ENCODE measurements at regions not wholly inside any gene's neighbourhood (a gene's known extent, or its start where the extent isn't known, plus 50 kb on each side); places are given as distances from the start of the nearest gene placed in this dataset.
"Not testable (repeated sequence)": the region's sequence is repeated elsewhere in the genome, so short reads cannot be mapped to it uniquely, and the experiment has no call there.

- ATAC-seq (ENCODE audit: low read depth in 2 of 2) = no peak
- Mint-ChIP-seq H3K27ac (no peak overlapping the region), H3K36me3 (peaks cover 9 to 19% of the 10 kb centered on the region in 2 donors), H3K4me3 (no peak overlapping the region), H3K9me3 (peaks cover 13 to 31% (median 22%) of the 10 kb centered on the region in 7 donors), H3K4me1 (peaks cover 4 to 9% (median 6%) of the 10 kb centered on the region in 3 donors), H3K27me3 (peaks cover 35 to 36% (median 36%) of the 10 kb centered on the region in 3 donors)
- DNase-seq = no peak
These were observed 82.9 kb upstream of the RAB12 start for GRCh38 chr18:8526332-8526731.

- Mint-ChIP-seq H3K36me3 (peaks cover 12 to 32% of the 10 kb centered on the region in 2 donors), H3K4me3 (no peak overlapping the region), H3K4me1 (peaks cover 4 to 9% (median 6%) of the 10 kb centered on the region in 3 donors), H3K27ac (no peak overlapping the region), H3K27me3 (peaks cover 30 to 35% (median 34%) of the 10 kb centered on the region in 3 donors), H3K9me3 (peaks cover 21 to 50% (median 44%) of the 10 kb centered on the region in 7 donors)
- DNase-seq (no peak), ATAC-seq (ENCODE audit: low read depth in 2 of 2) (no peak)
These were observed 79.6 kb upstream of the RAB12 start for GRCh38 chr18:8529609-8530008.

- ATAC-seq (ENCODE audit: low read depth in 2 of 2); H3K4me1 Mint-ChIP-seq; DNase-seq: not testable (repeated sequence)
- peaks cover 18 to 23% (median 20%) of the 10 kb centered on the region in 3 donors for H3K27me3 Mint-ChIP-seq
- peaks cover 12 to 32% of the 10 kb centered on the region in 2 donors for H3K36me3 Mint-ChIP-seq
- H3K4me3 Mint-ChIP-seq = peak overlapping the region in 1 of 8 donors; percentile 41
- H3K27ac Mint-ChIP-seq = peak overlapping the region in 1 of 6 donors; percentile 28
- H3K9me3 Mint-ChIP-seq = peaks cover 21 to 54% (median 45%) of the 10 kb centered on the region in 7 donors
These were observed 78.2 kb upstream of the RAB12 start for GRCh38 chr18:8531084-8531483.

GRCh38 chr18:8536231-8536630 lies 73.0 kb upstream of the RAB12 start:
- H3K4me1 Mint-ChIP-seq = no peaks in the 10 kb centered on the region
- DNase-seq (no peak), ATAC-seq (ENCODE audit: low read depth in 2 of 2) (no peak)
- H3K27ac Mint-ChIP-seq = no peak overlapping the region
- no peak overlapping the region for H3K4me3 Mint-ChIP-seq
- H3K36me3 Mint-ChIP-seq = peaks cover 6 to 15% of the 10 kb centered on the region in 2 donors
- H3K9me3 Mint-ChIP-seq = peaks cover 9 to 31% (median 24%) of the 10 kb centered on the region in 7 donors
- peaks cover 6 to 14% (median 11%) of the 10 kb centered on the region in 3 donors for H3K27me3 Mint-ChIP-seq

- no peak for DNase-seq
These were observed 72.3 kb upstream of the RAB12 start for GRCh38 chr18:8536922-8537321.

GRCh38 chr18:8537400-8537799 lies 71.8 kb upstream of the RAB12 start:
- H3K27me3 Mint-ChIP-seq = peaks cover 3 to 7% (median 3%) of the 10 kb centered on the region in 3 donors
- no peak for ATAC-seq (ENCODE audit: low read depth in 2 of 2)
- no peak overlapping the region for H3K4me3 Mint-ChIP-seq
- H3K9me3 Mint-ChIP-seq = peaks cover 0 to 19% (median 13%) of the 10 kb centered on the region in 7 donors
- H3K4me1 Mint-ChIP-seq = no peaks in the 10 kb centered on the region
- peaks cover 0 to 3% of the 10 kb centered on the region in 2 donors for H3K36me3 Mint-ChIP-seq
- H3K27ac Mint-ChIP-seq = peak overlapping the region in 1 of 6 donors; percentile 74
- no peak for DNase-seq

More at GRCh38 chr18:8536922-8537321, 72.3 kb upstream of the RAB12 start:
- H3K27me3 Mint-ChIP-seq = peaks cover 3 to 7% (median 6%) of the 10 kb centered on the region in 3 donors
- no peak for ATAC-seq (ENCODE audit: low read depth in 2 of 2)
- H3K9me3 Mint-ChIP-seq = peaks cover 2 to 24% (median 18%) of the 10 kb centered on the region in 7 donors
- no peak overlapping the region for H3K4me3 Mint-ChIP-seq
- H3K27ac Mint-ChIP-seq = no peak overlapping the region
- H3K4me1 Mint-ChIP-seq = no peaks in the 10 kb centered on the region
- peaks cover 2 to 8% of the 10 kb centered on the region in 2 donors for H3K36me3 Mint-ChIP-seq

- no peaks in the 10 kb centered on the region for H3K36me3 Mint-ChIP-seq
- H3K27me3 Mint-ChIP-seq = peaks cover 4 to 13% (median 10%) of the 10 kb centered on the region in 3 donors
- H3K9me3 Mint-ChIP-seq = peaks cover 0 to 5% (median 2%) of the 10 kb centered on the region in 7 donors
- H3K4me3 Mint-ChIP-seq = no peak overlapping the region
- no peak overlapping the region for H3K27ac Mint-ChIP-seq
- no peak for DNase-seq
- peak in 1 of 2 donors; percentile 63 for ATAC-seq (ENCODE audit: low read depth in 2 of 2)
- H3K4me1 Mint-ChIP-seq = no peaks in the 10 kb centered on the region
These were observed 70.3 kb upstream of the RAB12 start for GRCh38 chr18:8538935-8539334.

GRCh38 chr18:8546677-8547076 lies 62.6 kb upstream of the RAB12 start:
- peak overlapping the region in 1 of 6 donors; percentile 4 for H3K27ac Mint-ChIP-seq
- H3K27me3 Mint-ChIP-seq = peaks cover 14 to 39% (median 32%) of the 10 kb centered on the region in 3 donors
- H3K4me1 Mint-ChIP-seq = peaks cover 0 to 4% (median 0%) of the 10 kb centered on the region in 3 donors
- no peaks in the 10 kb centered on the region for H3K9me3 Mint-ChIP-seq
- H3K36me3 Mint-ChIP-seq = no peaks in the 10 kb centered on the region
- no peak overlapping the region for H3K4me3 Mint-ChIP-seq
- DNase-seq (no peak), ATAC-seq (ENCODE audit: low read depth in 2 of 2) (no peak)

GRCh38 chr18:8548186-8548585 lies 61.1 kb upstream of the RAB12 start:
- ATAC-seq (ENCODE audit: low read depth in 2 of 2) = no peak
- Mint-ChIP-seq H3K4me1 (peaks cover 0 to 4% (median 0%) of the 10 kb centered on the region in 3 donors), H3K9me3 (no peaks in the 10 kb centered on the region), H3K27me3 (peaks cover 14 to 31% (median 24%) of the 10 kb centered on the region in 3 donors), H3K36me3 (no peaks in the 10 kb centered on the region), H3K27ac (peak overlapping the region in 1 of 6 donors; percentile 28), H3K4me3 (no peak overlapping the region)
- no peak for DNase-seq

- H3K36me3 Mint-ChIP-seq = no peaks in the 10 kb centered on the region
- DNase-seq (no peak), ATAC-seq (ENCODE audit: low read depth in 2 of 2) (no peak)
- H3K27ac Mint-ChIP-seq = no peak overlapping the region
- H3K27me3 Mint-ChIP-seq = peaks cover 9 to 22% (median 19%) of the 10 kb centered on the region in 3 donors
- H3K9me3 Mint-ChIP-seq = no peaks in the 10 kb centered on the region
- no peak overlapping the region for H3K4me3 Mint-ChIP-seq
- H3K4me1 Mint-ChIP-seq = peaks cover 0 to 4% (median 0%) of the 10 kb centered on the region in 3 donors
These were observed 59.9 kb upstream of the RAB12 start for GRCh38 chr18:8549254-8549757.

GRCh38 chr18:8552151-8552550 lies 57.1 kb upstream of the RAB12 start:
- H3K9me3 Mint-ChIP-seq = peaks cover 0 to 1% (median 0%) of the 10 kb centered on the region in 7 donors
- DNase-seq = no peak
- H3K4me3 Mint-ChIP-seq = no peak overlapping the region
- no peak overlapping the region for H3K27ac Mint-ChIP-seq
- peaks cover 6 to 16% (median 14%) of the 10 kb centered on the region in 3 donors for H3K27me3 Mint-ChIP-seq
- ATAC-seq (ENCODE audit: low read depth in 2 of 2) = no peak
- no peaks in the 10 kb centered on the region for H3K36me3 Mint-ChIP-seq
- H3K4me1 Mint-ChIP-seq = no peaks in the 10 kb centered on the region

GRCh38 chr18:8554354-8554753 lies 54.9 kb upstream of the RAB12 start:
- peaks cover 0 to 17% (median 2%) of the 10 kb centered on the region in 3 donors for H3K27me3 Mint-ChIP-seq
- H3K27ac Mint-ChIP-seq = no peak overlapping the region
- H3K9me3 Mint-ChIP-seq = peaks cover 0 to 3% (median 0%) of the 10 kb centered on the region in 7 donors
- ATAC-seq (ENCODE audit: low read depth in 2 of 2) (no peak), DNase-seq (no peak)
- no peak overlapping the region for H3K4me3 Mint-ChIP-seq
- H3K4me1 Mint-ChIP-seq = no peaks in the 10 kb centered on the region
- H3K36me3 Mint-ChIP-seq = no peaks in the 10 kb centered on the region

GRCh38 chr18:8556424-8556823 lies 52.8 kb upstream of the RAB12 start:
- no peaks in the 10 kb centered on the region for H3K4me1 Mint-ChIP-seq
- H3K27me3 Mint-ChIP-seq = peaks cover 0 to 19% (median 0%) of the 10 kb centered on the region in 3 donors
- no peak for DNase-seq
- no peak overlapping the region for H3K27ac Mint-ChIP-seq
- H3K36me3 Mint-ChIP-seq = no peaks in the 10 kb centered on the region
- H3K4me3 Mint-ChIP-seq = no peak overlapping the region
- no peak for ATAC-seq (ENCODE audit: low read depth in 2 of 2)
- H3K9me3 Mint-ChIP-seq = peaks cover 0 to 3% (median 0%) of the 10 kb centered on the region in 7 donors

Measured in naive B cell (primary cell).